ENCODE measurements at regions not wholly inside any gene's neighbourhood (a gene's known extent, or its start where the extent isn't known, plus 50 kb on each side); places are given as distances from the start of the nearest gene placed in this dataset.
"Not testable (repeated sequence)": the region's sequence is repeated elsewhere in the genome, so short reads cannot be mapped to it uniquely, and the experiment has no call there.

- Mint-ChIP-seq H3K27ac (no peak overlapping the region), H3K27me3 (no peaks in the 10 kb centered on the region), H3K4me3 (no peak overlapping the region), H3K9me3 (no peaks in the 10 kb centered on the region), H3K4me1 (ENCODE audit: low read depth in 2 of 2) (no peaks in the 10 kb centered on the region), H3K36me3 (no peaks in the 10 kb centered on the region)
- DNase-seq (ENCODE audit: low spot score) (no peak), ATAC-seq (no peak)
Observed at GRCh38 chr17:56000411-56000810, 152.9 kb upstream of the ANKFN1 start.

GRCh38 chr17:56002656-56003055 lies 150.6 kb upstream of the ANKFN1 start:
- not testable (repeated sequence) for H3K9me3 Mint-ChIP-seq; H3K4me3 Mint-ChIP-seq; H3K27me3 Mint-ChIP-seq; H3K27ac Mint-ChIP-seq; DNase-seq (ENCODE audit: low spot score); H3K36me3 Mint-ChIP-seq; H3K4me1 Mint-ChIP-seq (ENCODE audit: low read depth in 2 of 2); ATAC-seq

- no peak overlapping the region for H3K27ac Mint-ChIP-seq
- DNase-seq (ENCODE audit: low spot score) (no peak), ATAC-seq (no peak)
- no peaks in the 10 kb centered on the region for H3K4me1 Mint-ChIP-seq (ENCODE audit: low read depth in 2 of 2)
- no peaks in the 10 kb centered on the region for H3K36me3 Mint-ChIP-seq
- no peak overlapping the region for H3K4me3 Mint-ChIP-seq
- no peaks in the 10 kb centered on the region for H3K27me3 Mint-ChIP-seq
- H3K9me3 Mint-ChIP-seq = peaks cover 2% of the 10 kb centered on the region
Observed at GRCh38 chr17:56009795-56010651, 143.3 kb upstream of the ANKFN1 start.

- no peak for DNase-seq (ENCODE audit: low spot score)
- Mint-ChIP-seq H3K4me3 (no peak overlapping the region), H3K9me3 (peaks cover 2% of the 10 kb centered on the region), H3K27ac (no peak overlapping the region), H3K27me3 (peaks cover 2 to 7% of the 10 kb centered on the region in 2 donors), H3K36me3 (no peaks in the 10 kb centered on the region), H3K4me1 (ENCODE audit: low read depth in 2 of 2) (no peaks in the 10 kb centered on the region)
- no peak for ATAC-seq
Observed at GRCh38 chr17:56011406-56012131, 141.7 kb upstream of the ANKFN1 start.

GRCh38 chr17:56018211-56018610 lies 135.1 kb upstream of the ANKFN1 start:
- no peak for ATAC-seq

GRCh38 chr17:56020369-56020768 lies 132.9 kb upstream of the ANKFN1 start:
- no peak for DNase-seq (ENCODE audit: low spot score)

More at GRCh38 chr17:56018211-56018610, 135.1 kb upstream of the ANKFN1 start:
- Mint-ChIP-seq H3K27ac (no peak overlapping the region), H3K36me3 (no peaks in the 10 kb centered on the region), H3K4me1 (ENCODE audit: low read depth in 2 of 2) (no peaks in the 10 kb centered on the region), H3K4me3 (no peak overlapping the region), H3K27me3 (peaks cover 11 to 21% of the 10 kb centered on the region in 2 donors), H3K9me3 (peaks cover 7% of the 10 kb centered on the region)
- DNase-seq (ENCODE audit: low spot score) = no peak

GRCh38 chr17:56021681-56022190 lies 131.5 kb upstream of the ANKFN1 start:
- Mint-ChIP-seq H3K27me3 (peaks cover 9 to 20% of the 10 kb centered on the region in 2 donors), H3K36me3 (no peaks in the 10 kb centered on the region), H3K9me3 (peaks cover 4% of the 10 kb centered on the region), H3K4me3 (no peak overlapping the region), H3K27ac (no peak overlapping the region), H3K4me1 (ENCODE audit: low read depth in 2 of 2) (no peaks in the 10 kb centered on the region)
- DNase-seq (ENCODE audit: low spot score) (no peak), ATAC-seq (no peak)

More at GRCh38 chr17:56020369-56020768, 132.9 kb upstream of the ANKFN1 start:
- H3K36me3 Mint-ChIP-seq = no peaks in the 10 kb centered on the region
- no peak overlapping the region for H3K27ac Mint-ChIP-seq
- peaks cover 11 to 24% of the 10 kb centered on the region in 2 donors for H3K27me3 Mint-ChIP-seq
- no peaks in the 10 kb centered on the region for H3K4me1 Mint-ChIP-seq (ENCODE audit: low read depth in 2 of 2)
- no peak overlapping the region for H3K4me3 Mint-ChIP-seq
- ATAC-seq = no peak
- peaks cover 4% of the 10 kb centered on the region for H3K9me3 Mint-ChIP-seq

GRCh38 chr17:56023851-56024250 lies 129.4 kb upstream of the ANKFN1 start:
- no peak for ATAC-seq
- no peaks in the 10 kb centered on the region for H3K9me3 Mint-ChIP-seq
- no peak overlapping the region for H3K27ac Mint-ChIP-seq
- DNase-seq (ENCODE audit: low spot score) = no peak
- H3K36me3 Mint-ChIP-seq = no peaks in the 10 kb centered on the region
- no peak overlapping the region for H3K4me3 Mint-ChIP-seq
- H3K4me1 Mint-ChIP-seq (ENCODE audit: low read depth in 2 of 2) = no peaks in the 10 kb centered on the region
- peaks cover 3 to 8% of the 10 kb centered on the region in 2 donors for H3K27me3 Mint-ChIP-seq

- H3K9me3 Mint-ChIP-seq = no peaks in the 10 kb centered on the region
- H3K27ac Mint-ChIP-seq = no peak overlapping the region
- DNase-seq (ENCODE audit: low spot score) = no peak
- H3K4me3 Mint-ChIP-seq = no peak overlapping the region
- H3K27me3 Mint-ChIP-seq = peaks cover 5 to 17% of the 10 kb centered on the region in 2 donors
- ATAC-seq = no peak
- H3K4me1 Mint-ChIP-seq (ENCODE audit: low read depth in 2 of 2) = no peaks in the 10 kb centered on the region
- no peaks in the 10 kb centered on the region for H3K36me3 Mint-ChIP-seq
Observed at GRCh38 chr17:56026915-56027314, 126.4 kb upstream of the ANKFN1 start.

- Mint-ChIP-seq H3K36me3 (no peaks in the 10 kb centered on the region), H3K27me3 (peaks cover 12 to 26% of the 10 kb centered on the region in 2 donors), H3K27ac (no peak overlapping the region), H3K4me3 (no peak overlapping the region), H3K4me1 (ENCODE audit: low read depth in 2 of 2) (no peaks in the 10 kb centered on the region), H3K9me3 (no peaks in the 10 kb centered on the region)
- no peak for DNase-seq (ENCODE audit: low spot score)
- ATAC-seq = no peak
Observed at GRCh38 chr17:56028837-56029236, 124.4 kb upstream of the ANKFN1 start.

GRCh38 chr17:56030009-56030624 lies 123.2 kb upstream of the ANKFN1 start:
- peaks cover 15 to 26% of the 10 kb centered on the region in 2 donors for H3K27me3 Mint-ChIP-seq

GRCh38 chr17:56031636-56032035 lies 121.6 kb upstream of the ANKFN1 start:
- Mint-ChIP-seq H3K9me3 (no peaks in the 10 kb centered on the region), H3K27me3 (peaks cover 16 to 18% of the 10 kb centered on the region in 2 donors), H3K27ac (no peak overlapping the region), H3K4me1 (ENCODE audit: low read depth in 2 of 2) (no peaks in the 10 kb centered on the region), H3K36me3 (no peaks in the 10 kb centered on the region), H3K4me3 (no peak overlapping the region)
- DNase-seq (ENCODE audit: low spot score) = no peak
- no peak for ATAC-seq

More at GRCh38 chr17:56030009-56030624, 123.2 kb upstream of the ANKFN1 start:
- Mint-ChIP-seq H3K4me1 (ENCODE audit: low read depth in 2 of 2) (no peaks in the 10 kb centered on the region), H3K36me3 (no peaks in the 10 kb centered on the region), H3K4me3 (no peak overlapping the region), H3K27ac (no peak overlapping the region), H3K9me3 (no peaks in the 10 kb centered on the region)
- ATAC-seq (no peak), DNase-seq (ENCODE audit: low spot score) (no peak)

GRCh38 chr17:56034197-56034635 lies 119.1 kb upstream of the ANKFN1 start:
- Mint-ChIP-seq H3K27ac (no peak overlapping the region), H3K9me3 (no peaks in the 10 kb centered on the region), H3K4me3 (no peak overlapping the region), H3K4me1 (ENCODE audit: low read depth in 2 of 2) (no peaks in the 10 kb centered on the region), H3K36me3 (no peaks in the 10 kb centered on the region), H3K27me3 (peaks cover 16 to 18% of the 10 kb centered on the region in 2 donors)
- ATAC-seq (no peak), DNase-seq (ENCODE audit: low spot score) (no peak)
